Adrenal gland (tissue), 5 donors: ENCODE measurements at regions not wholly inside any gene's neighbourhood (a gene's known extent, or its start where the extent isn't known, plus 50 kb on each side); places are given as distances from the start of the nearest gene placed in this dataset.
A peak's percentile ranks its signal among the peaks of the same experiment; 100 is the strongest.

ENCODE experiments used
- CTCF ChIP-seq, 6 experiments: fragments of 450-650 bp in 4 of 6; fragments of 200-600 bp in 2 of 6; sonication (generic) in 1 of 6; IDR thresholded peaks; 1 replicate in 5 of 6; 2 replicates in 1 of 6; pipeline versions ENCODE4 v1.5.1 to v1.8.0; 2016 to 2021; ENCODE audit warnings: antibody characterized with exemption in 6 of 6, mild to moderate bottlenecking in 2 of 6, moderate library complexity in 1 of 6
- POLR2A ChIP-seq, 2 donors: fragments of 450-650 bp; IDR thresholded peaks; one replicate each; pipeline ENCODE4 v1.6.1; 2017; ENCODE audit warnings: antibody characterized with exemption in 2 of 2, mild to moderate bottlenecking in 2 of 2, moderate library complexity in 1 of 2
- donor health status: DM: no; HTN: no; CAD: no.

GRCh38 chr9:113807173-113808061 lies 68.7 kb upstream of the ZNF618 start:
- TF ChIP-seq CTCF (IDR thresholded peaks at IDR 0.05) (peak; percentile 76 to 93 (median 87)), POLR2A (IDR thresholded peaks at IDR 0.05) (no peak)
